Psoas muscle (tissue), 7 donors: ENCODE measurements at regions not wholly inside any gene's neighbourhood (a gene's known extent, or its start where the extent isn't known, plus 50 kb on each side); places are given as distances from the start of the nearest gene placed in this dataset.

Experiments
- ATAC-seq, 4 donors: fragments of 200-7000 bp; cut with Tn5 transposase; one replicate each; pipeline ENCODE4 v1.9.1; 2020; ENCODE audit warnings: moderate library complexity in 3 of 4, mild to moderate bottlenecking in 2 of 4
- DNase-seq, 2 donors: peaks; one replicate each; pipeline ENCODE4 v3.0.0-alpha.2; 2020
- H3K27ac ChIP-seq: fragments of 200-600 bp; one replicate; pipeline ENCODE4 v1.8.0; 2022
- H3K27me3 ChIP-seq, 3 donors: fragments of 200-600 bp in 1 of 3; one replicate each; pipeline versions ENCODE4 v1.6.1 to v1.8.0; 2013 to 2022; ENCODE audit warnings: low read length in 2 of 3, mild to moderate bottlenecking in 2 of 3, moderate library complexity in 1 of 3; ENCODE audit not compliant: insufficient read depth in 3 of 3
- H3K36me3 ChIP-seq, 2 donors: fragments of 200-600 bp in 1 of 2; one replicate each; pipeline versions ENCODE4 v1.6.1 to v1.8.0; 2013 to 2022; ENCODE audit warnings: low read depth in 1 of 2, mild to moderate bottlenecking in 1 of 2, moderate library complexity in 1 of 2; ENCODE audit not compliant: insufficient read depth in 1 of 2
- H3K4me1 ChIP-seq: fragments of 200-600 bp; one replicate; pipeline ENCODE4 v1.8.0; 2022
- H3K4me3 ChIP-seq: fragments of 200-600 bp; one replicate; pipeline ENCODE4 v1.8.0; 2022; ENCODE audit warnings: mild to moderate bottlenecking
- H3K9me3 ChIP-seq: fragments of 200-600 bp; one replicate; pipeline ENCODE4 v1.8.0; 2022
- WGBS, 3 donors: extraction: QIAGEN DNeasy Blood & Tissue Kit; methylation state at CpG; one replicate each; pipeline versions ENCODE4 v1.1.6 to v1.1.7; 2013; 5-methylcytosine and 5-hydroxymethylcytosine counted together
- intact Hi-C, 2 donors: fragments of 100-400 bp; cut with DNase I; formaldehyde crosslinking; loops; one replicate each; pipeline versions ENCODE4 v1.11.0 to v1.14.2; 2022
- TF ChIP-seq, protein P1 (sequence below): fragments of 200-600 bp; IDR thresholded peaks from one replicate; pipeline ENCODE4 v1.8.0; 2022; ENCODE audit warnings: antibody characterized with exemption
- donor health status: healthy with polysubstance abuse.
- donor health status: DM: no; HTN: no; CAD: no; lungs with moderate emphysema.
- donor health status: Bipolar disorder and iron deficiency.
- donor health status: healthy.
- donor health status: DM: yes; HTN: yes; CAD: no.
- donor health status: DM: no; HTN: no; CAD: no.
- donor health status: DM: yes; HTN: yes; CAD: no.

DNA sequence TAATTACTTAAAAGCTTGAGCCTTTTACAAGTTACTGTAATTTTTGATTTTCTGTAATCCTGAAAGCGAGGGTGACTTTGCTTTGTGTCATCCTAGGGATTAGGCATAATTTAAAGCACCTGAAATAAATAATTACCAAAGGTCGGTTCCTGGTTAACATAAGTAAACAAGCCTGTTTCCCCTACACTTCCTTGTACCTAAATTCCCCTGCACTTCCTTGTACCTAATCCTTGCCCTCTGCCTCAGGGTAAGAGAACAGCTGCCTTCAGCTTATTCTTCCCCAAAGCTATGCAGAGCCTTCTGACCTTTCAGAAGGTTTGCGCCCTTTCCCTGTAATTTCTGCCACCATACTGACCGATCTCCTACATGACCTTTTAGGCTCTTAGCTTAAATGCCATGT, 166.1 kb upstream of the PDE5A start:
- Histone ChIP-seq H3K4me1 (no peaks in the 10 kb centered on the region), H3K27ac (no peak overlapping the region), H3K27me3 (no peaks in the 10 kb centered on the region), H3K36me3 (no peaks in the 10 kb centered on the region), H3K9me3 (no peaks in the 10 kb centered on the region), H3K4me3 (no peak overlapping the region)
- no peak for ATAC-seq
- intact Hi-C loops, result no loop called here
- no peak for DNase-seq
- TF ChIP-seq, protein P1, sequence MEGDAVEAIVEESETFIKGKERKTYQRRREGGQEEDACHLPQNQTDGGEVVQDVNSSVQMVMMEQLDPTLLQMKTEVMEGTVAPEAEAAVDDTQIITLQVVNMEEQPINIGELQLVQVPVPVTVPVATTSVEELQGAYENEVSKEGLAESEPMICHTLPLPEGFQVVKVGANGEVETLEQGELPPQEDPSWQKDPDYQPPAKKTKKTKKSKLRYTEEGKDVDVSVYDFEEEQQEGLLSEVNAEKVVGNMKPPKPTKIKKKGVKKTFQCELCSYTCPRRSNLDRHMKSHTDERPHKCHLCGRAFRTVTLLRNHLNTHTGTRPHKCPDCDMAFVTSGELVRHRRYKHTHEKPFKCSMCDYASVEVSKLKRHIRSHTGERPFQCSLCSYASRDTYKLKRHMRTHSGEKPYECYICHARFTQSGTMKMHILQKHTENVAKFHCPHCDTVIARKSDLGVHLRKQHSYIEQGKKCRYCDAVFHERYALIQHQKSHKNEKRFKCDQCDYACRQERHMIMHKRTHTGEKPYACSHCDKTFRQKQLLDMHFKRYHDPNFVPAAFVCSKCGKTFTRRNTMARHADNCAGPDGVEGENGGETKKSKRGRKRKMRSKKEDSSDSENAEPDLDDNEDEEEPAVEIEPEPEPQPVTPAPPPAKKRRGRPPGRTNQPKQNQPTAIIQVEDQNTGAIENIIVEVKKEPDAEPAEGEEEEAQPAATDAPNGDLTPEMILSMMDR, result no peak
- WGBS, 3 donors, result 64 to 69% (median 69%) methylated on average over 4 of the region's 4 CpGs

DNA sequence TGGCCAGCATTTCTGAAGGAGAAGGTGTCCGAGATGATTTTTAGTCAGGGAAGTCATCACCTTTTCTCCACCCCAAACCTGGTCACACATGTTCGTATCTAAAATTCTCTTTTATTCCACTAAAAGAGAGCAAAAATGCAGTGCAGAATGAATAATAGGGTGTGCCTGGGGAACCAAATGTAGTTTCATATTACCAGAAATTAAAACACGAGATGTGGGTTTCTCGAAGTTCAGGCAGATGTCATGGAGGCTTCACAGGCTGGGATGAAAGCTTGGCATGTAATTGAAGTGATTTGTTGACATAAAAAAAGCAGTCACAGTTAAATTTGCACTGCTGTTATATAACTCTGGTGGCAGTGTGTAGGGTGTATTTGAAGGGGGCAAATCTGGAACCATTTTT, 165.5 kb upstream of the PDE5A start:
- intact Hi-C loops, result no loop called here
- ATAC-seq (no peak), DNase-seq (no peak)
- 43 to 52% (median 47%) methylated on average over 4 of the region's 4 CpGs for WGBS, 3 donors
- no peaks in the 10 kb centered on the region for H3K36me3 ChIP-seq
- TF ChIP-seq, protein P1, result no peak
- H3K9me3 ChIP-seq, result no peaks in the 10 kb centered on the region
- H3K27me3 ChIP-seq, result no peaks in the 10 kb centered on the region
- H3K4me1 ChIP-seq, result no peaks in the 10 kb centered on the region
- no peak overlapping the region for H3K4me3 ChIP-seq
- no peak overlapping the region for H3K27ac ChIP-seq

DNA sequence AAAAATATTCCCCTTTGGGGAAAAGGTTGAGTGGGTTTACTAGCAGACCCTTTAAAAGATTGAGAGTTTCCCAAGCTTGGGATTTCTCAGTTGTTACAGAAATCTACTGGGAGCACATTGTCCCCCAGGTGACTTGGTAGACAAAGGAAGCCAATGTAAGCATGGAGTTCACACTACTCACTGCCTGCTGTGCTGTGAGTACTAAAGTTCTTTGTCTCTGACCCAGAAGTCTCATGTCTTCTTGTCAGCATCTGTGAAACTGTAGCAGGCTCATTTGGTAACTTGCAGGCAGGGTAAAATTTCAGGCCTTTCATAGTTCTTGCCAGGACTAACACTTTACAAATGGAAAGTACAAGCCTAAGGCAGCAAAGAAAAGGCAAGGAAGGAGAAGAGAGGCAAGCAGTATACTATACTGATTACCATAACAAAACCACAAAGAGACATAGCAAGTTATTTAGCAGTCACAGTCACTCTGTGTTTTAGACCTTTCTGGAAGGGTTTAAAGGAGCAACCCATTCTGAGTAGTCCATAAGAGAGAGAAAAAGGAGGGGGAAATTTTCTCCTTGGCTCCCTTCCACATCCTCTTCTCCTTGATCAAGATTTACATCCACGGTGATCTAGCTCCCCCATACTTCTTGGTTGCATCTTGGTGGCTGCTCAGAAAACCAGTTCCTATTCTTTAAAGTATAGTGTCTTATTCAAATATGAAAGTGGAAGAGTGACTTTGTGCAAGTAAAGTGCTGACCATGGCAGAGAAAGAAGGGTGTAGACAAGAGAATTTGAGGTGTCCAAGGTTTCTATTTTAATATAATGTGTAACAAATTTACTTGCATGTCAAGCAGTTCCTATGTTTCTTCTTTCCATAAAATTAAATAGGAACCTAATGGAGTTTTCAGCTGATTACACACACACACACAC, 160.0 kb upstream of the PDE5A start:
- Histone ChIP-seq H3K36me3 (no peaks in the 10 kb centered on the region), H3K27ac (no peak overlapping the region), H3K4me3 (no peak overlapping the region), H3K27me3 (no peaks in the 10 kb centered on the region), H3K9me3 (no peaks in the 10 kb centered on the region), H3K4me1 (no peaks in the 10 kb centered on the region)
- ATAC-seq, result no peak
- WGBS, 3 donors, result 65 to 73% (median 70%) methylated on average over 1 of the region's 1 CpG
- TF ChIP-seq, protein P1, result no peak
- intact Hi-C loops, result loop anchor here (5.0 to 10.0 kb wide), 2 partner anchors 94 to 226 kb away; no protein-coding TSS in a partner anchor
- DNase-seq, result no peak

DNA sequence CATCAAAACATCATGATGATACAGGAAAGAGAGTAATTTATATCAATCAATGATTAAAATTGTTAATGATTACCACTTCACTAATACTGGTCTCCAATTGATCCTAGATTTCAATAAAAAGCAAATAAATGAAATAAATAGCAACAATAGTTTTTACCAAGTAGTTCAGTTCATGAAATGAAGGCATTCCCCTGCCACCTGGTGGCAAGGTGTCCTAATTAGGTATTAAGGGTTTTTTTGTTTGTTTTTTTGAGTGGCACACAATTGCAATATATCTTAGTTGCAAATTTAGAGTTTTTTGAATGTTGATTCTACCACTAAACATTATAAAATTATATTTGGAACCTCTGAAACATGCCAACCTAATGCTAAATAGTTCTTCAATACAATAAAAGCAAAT, 157.4 kb upstream of the PDE5A start:
- intact Hi-C loops, result loop anchor here (2.0 to 10.0 kb wide), 3 partner anchors 91 to 224 kb away; partner anchors contain the start of gene PDE5A (in 2 of the 2)
- Histone ChIP-seq H3K4me3 (no peak overlapping the region), H3K27me3 (no peaks in the 10 kb centered on the region), H3K4me1 (no peaks in the 10 kb centered on the region), H3K27ac (no peak overlapping the region), H3K9me3 (no peaks in the 10 kb centered on the region), H3K36me3 (no peaks in the 10 kb centered on the region)
- DNase-seq (no peak), ATAC-seq (peak in 1 of 4 donors; percentile 60)
- TF ChIP-seq, protein P1, result peak; percentile 55
